HEK293 (cell line): ENCODE measurements at regions not wholly inside any gene's neighbourhood (a gene's known extent, or its start where the extent isn't known, plus 50 kb on each side); places are given as distances from the start of the nearest gene placed in this dataset.

Experiments used
- SP2 ChIP-seq: fragments of 450-650 bp; formaldehyde crosslinking; IDR thresholded peaks from 2 replicates; pipeline ENCODE4 v1.5.1; 2016; ENCODE audit warnings: missing biosample characterization, missing genetic modification characterization
- TCF7L2 ChIP-seq: IDR thresholded peaks from 2 replicates; pipeline ENCODE4 v1.6.1; 2011; ENCODE audit warnings: low read depth, mild to moderate bottlenecking, inconsistent platforms, low read length, moderate library complexity, borderline replicate concordance
- ZNF521 ChIP-seq: fragments of 450-650 bp; formaldehyde crosslinking; IDR thresholded peaks from 2 replicates; pipeline ENCODE4 v1.5.1; 2017; ENCODE audit warnings: missing biosample characterization, mild to moderate bottlenecking, missing genetic modification characterization
- ZNF707 ChIP-seq: fragments of 450-650 bp; formaldehyde crosslinking; IDR thresholded peaks from 2 replicates; pipeline ENCODE4 v1.5.1; 2016; ENCODE audit warnings: missing biosample characterization, missing genetic modification characterization
- TF ChIP-seq, protein P1 (sequence below): fragments of 450-650 bp; formaldehyde crosslinking; IDR thresholded peaks from 2 replicates; pipeline ENCODE4 v1.5.1; 2016; ENCODE audit warnings: missing biosample characterization, missing genetic modification characterization
- TF ChIP-seq, protein P2 (sequence below): fragments of 450-650 bp; formaldehyde crosslinking; IDR thresholded peaks from 2 replicates; pipeline ENCODE4 v1.5.1; 2016; ENCODE audit warnings: missing biosample characterization, missing genetic modification characterization

DNA sequence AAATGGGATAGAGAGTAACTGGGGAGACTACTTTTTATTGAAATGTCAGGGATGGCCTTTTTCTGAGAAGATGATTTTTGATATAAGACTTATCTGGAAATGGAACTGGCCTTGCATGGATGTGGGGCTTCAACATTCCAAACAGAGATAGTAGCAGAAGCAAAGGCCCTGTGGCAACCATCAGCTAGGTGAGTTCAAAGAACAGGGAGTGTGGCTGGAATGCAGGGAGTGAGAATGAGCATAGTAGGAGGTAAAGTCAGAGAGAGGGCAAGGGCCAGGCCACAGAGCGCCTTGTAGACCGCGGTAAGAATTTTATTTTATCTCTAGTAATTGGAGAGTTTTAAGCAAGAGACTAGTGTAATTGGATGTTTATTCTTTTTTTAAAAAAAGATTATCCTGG lies 227.0 kb upstream of the B3GALT2 start:
- TF ChIP-seq, protein P1, sequence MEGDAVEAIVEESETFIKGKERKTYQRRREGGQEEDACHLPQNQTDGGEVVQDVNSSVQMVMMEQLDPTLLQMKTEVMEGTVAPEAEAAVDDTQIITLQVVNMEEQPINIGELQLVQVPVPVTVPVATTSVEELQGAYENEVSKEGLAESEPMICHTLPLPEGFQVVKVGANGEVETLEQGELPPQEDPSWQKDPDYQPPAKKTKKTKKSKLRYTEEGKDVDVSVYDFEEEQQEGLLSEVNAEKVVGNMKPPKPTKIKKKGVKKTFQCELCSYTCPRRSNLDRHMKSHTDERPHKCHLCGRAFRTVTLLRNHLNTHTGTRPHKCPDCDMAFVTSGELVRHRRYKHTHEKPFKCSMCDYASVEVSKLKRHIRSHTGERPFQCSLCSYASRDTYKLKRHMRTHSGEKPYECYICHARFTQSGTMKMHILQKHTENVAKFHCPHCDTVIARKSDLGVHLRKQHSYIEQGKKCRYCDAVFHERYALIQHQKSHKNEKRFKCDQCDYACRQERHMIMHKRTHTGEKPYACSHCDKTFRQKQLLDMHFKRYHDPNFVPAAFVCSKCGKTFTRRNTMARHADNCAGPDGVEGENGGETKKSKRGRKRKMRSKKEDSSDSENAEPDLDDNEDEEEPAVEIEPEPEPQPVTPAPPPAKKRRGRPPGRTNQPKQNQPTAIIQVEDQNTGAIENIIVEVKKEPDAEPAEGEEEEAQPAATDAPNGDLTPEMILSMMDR (tag by site-specific recombination) = no peak
- TF ChIP-seq SP2 (no peak), ZNF521 (tag by site-specific recombination) (no peak), TCF7L2 (no peak), ZNF707 (no peak)
- TF ChIP-seq, protein P2, sequence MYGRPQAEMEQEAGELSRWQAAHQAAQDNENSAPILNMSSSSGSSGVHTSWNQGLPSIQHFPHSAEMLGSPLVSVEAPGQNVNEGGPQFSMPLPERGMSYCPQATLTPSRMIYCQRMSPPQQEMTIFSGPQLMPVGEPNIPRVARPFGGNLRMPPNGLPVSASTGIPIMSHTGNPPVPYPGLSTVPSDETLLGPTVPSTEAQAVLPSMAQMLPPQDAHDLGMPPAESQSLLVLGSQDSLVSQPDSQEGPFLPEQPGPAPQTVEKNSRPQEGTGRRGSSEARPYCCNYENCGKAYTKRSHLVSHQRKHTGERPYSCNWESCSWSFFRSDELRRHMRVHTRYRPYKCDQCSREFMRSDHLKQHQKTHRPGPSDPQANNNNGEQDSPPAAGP (tag by site-specific recombination) = no peak
